GM19043 (cell line): ENCODE measurements at regions not wholly inside any gene's neighbourhood (a gene's known extent, or its start where the extent isn't known, plus 50 kb on each side); places are given as distances from the start of the nearest gene placed in this dataset.
"Not testable (repeated sequence)": the region's sequence is repeated elsewhere in the genome, so short reads cannot be mapped to it uniquely, and the experiment has no call there.

Experiments
- ATAC-seq: cut with Tn5 transposase; IDR thresholded peaks from one replicate; pipeline ENCODE4 v1.9.1; 2021; ENCODE audit warnings: low read depth; ENCODE audit not compliant: unreplicated experiment

DNA sequence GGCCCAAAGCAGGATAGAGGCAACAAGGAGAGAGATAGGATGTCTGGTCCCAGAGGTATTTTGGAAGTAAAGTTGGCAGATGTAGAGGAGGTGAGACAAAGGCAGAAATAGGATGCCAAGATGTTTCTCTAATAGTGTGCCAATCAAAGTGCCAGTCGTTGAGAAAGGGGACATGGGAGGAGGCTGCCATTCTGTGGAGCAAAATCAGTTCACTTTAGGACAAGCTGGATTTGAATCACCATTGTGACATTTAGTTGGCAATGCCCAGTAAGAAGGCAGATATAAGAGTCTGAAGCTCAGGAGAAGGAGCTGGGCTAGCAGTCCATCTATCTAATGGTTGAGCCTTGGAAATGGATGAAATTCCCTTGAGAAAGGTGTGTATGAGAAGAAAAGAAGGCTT, 53.8 kb downstream of the ADRB2 start:
- ATAC-seq = no peak

- no peak for ATAC-seq
These were observed 54.3 kb downstream of the ADRB2 start for GRCh38 chr5:148880696-148881095.

DNA sequence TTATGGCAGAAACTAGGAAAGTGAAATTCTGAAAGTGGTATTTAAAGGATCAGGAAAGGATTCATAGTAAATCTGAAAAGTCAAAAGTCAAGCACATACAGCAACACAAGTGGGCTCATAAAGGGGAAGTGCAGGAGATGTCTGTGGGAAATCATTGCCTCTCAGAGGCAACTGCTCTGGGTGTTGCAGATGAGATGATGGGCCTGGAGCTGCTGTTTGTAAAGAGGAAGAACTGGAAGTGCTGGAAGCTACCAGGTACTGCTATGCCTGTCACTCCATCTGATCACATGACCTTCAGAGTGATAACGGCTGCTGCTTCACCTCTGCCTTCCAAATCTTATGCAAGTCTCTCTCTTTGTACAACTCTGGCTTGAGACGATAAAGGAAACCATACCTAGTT, 55.9 kb downstream of the ADRB2 start:
- ATAC-seq = no peak

DNA sequence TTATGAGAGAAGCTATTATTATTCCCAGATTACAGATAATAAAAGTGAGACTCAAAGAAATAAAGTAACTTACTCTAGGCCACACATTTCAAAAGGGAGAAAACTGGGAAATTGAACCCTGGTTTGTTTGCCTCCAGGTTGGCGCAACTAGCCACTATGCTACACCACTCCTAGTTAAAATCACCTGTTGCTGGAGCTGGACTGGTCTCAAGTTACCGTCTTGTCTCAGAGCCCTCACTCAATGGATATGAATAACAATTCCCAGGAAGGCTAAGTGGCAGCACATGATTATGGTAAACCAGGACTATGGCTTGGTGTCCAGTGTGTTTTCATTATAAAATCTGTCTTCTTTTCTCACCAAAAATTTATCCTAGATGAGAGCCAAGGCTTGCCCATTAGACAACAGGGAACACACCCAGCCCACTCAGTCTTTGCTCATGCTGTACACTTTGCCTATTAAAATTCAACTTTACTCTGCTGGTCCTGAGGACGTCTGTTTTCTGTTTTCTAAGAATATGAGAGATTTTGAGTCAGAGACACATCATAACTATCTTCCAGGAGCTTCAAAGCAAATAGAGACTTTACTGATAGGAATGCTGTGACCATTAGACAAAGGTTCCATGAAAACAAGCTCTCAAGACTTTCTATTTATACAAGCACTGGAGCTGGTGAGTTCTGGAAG, 58.1 kb downstream of the ADRB2 start:
- ATAC-seq = no peak

- ATAC-seq = no peak
These were observed 60.9 kb downstream of the ADRB2 start for GRCh38 chr5:148887123-148887881.

GRCh38 chr5:148889936-148890335, 63.5 kb downstream of the ADRB2 start:
- not testable (repeated sequence) for ATAC-seq

- not testable (repeated sequence) for ATAC-seq
These were observed 69.0 kb downstream of the ADRB2 start for GRCh38 chr5:148895441-148895840.

DNA sequence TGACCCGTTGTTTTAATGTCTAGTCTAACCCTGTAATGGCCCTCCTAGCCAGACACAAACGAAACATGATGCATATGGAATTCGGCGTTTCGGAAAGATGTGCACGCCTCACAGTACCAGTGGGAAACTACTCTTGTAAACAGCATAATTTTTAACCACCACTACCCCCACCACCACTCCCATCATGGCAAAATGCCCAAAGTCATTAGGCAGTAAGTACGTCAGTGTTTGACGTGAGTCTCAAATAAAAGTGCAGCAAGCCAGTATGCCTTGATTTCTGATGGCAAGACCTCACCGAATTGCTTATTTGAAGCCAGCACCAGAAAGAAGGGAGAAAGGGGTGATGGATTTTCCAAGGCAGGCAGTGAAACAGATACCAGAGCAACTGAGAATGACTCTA, 71.4 kb downstream of the ADRB2 start:
- ATAC-seq = no peak

- ATAC-seq = no peak
These were observed 72.1 kb downstream of the ADRB2 start for GRCh38 chr5:148898413-148899075.

DNA sequence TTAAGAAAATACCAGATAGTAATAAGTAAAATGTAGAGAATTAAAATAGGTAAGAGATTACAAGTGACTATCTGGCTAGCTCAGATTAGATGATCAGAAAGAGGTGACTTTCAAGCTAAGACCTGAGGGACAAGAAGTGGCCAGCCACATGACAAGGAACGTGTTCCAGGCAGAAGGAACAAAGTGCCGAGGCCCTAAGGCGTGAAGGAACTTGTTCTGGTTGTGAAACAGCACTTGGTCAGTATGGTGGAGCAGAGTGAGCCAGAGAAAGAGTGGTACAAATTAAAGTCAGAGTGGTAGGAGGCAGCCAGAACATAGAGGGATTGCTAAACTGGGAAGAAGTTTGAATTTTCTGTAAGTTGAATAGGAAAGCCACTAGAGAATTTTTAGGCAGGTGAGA, 73.6 kb downstream of the ADRB2 start:
- ATAC-seq = no peak

- no peak for ATAC-seq
These were observed 76.1 kb downstream of the ADRB2 start for GRCh38 chr5:148902478-148902877.

DNA sequence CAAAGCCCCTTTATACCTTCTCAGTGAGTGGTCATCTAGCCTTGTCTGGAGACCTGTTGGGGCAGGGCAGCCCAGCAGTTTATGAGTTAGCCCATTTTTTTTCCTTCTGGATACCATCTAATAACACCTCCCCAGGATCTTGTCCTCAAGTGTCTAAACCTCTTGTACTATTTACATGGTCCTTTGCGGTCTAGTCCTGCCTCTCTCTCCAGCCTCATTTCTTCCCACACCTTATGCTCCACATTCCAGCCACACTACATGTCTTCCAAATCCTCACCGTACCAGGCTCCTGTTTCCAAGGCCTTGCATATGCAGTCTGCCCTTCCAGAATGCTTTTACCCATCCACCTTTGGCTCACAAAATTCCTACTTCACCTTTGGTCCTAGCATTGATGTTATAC, 77.2 kb downstream of the ADRB2 start:
- no peak for ATAC-seq

DNA sequence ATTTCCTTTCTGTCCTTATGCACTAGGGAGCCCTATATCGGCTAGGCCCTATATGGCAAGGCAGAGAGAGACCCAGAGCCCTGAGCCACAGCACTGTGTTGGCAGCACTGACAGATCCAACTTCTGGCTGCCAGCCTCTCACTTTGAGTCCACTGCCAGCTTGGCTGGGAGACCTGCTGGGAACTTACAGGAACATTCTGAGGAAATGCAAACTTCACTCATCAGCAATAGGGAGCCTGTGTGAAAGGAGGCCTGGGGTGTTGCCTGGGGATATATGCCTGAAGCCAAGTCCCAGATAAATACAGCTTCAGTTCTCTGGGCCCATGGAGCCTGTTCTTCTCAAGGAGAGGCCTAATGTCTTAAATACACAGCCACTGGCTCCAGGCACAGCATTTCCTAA, 78.0 kb downstream of the ADRB2 start:
- ATAC-seq = no peak

DNA sequence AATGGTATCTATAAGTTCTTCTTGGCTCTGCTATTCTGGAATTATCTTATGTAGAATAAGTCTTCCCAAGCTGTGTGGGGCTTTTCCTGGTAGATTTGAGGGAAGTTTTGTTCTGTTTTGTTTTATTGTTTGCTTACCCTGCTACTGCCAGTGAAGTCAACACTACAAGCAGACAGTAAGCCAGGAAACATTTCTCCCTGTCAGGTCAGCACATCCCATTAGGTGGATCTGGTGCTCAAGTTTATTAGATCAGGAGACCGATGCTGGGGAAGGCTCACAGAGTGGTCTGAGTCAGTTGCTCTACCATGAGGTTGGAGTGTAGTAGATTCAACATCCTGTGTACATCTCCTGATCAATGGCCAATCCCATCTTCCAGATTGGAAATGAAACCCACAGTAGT, 79.1 kb downstream of the ADRB2 start:
- no peak for ATAC-seq

GRCh38 chr5:148906968-148907367, 80.6 kb downstream of the ADRB2 start:
- no peak for ATAC-seq

DNA sequence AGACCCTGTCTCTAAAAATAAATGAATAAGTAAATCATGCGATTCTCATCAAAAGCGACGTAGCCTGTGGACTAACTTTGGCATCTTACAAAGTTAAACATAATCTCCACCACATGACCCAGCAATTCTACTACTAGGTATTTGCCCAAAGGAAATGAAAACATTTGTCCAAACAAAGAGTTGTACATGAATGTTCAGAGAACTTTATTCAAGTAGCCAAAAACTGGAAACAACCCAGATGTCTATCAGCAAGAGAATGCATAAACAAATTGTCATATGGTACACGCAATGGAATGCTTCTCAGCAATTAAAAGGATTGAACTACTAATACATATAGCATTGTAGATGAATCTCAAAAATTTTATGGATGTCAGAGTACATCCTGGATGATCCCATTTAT, 82.6 kb downstream of the ADRB2 start:
- ATAC-seq = no peak

DNA sequence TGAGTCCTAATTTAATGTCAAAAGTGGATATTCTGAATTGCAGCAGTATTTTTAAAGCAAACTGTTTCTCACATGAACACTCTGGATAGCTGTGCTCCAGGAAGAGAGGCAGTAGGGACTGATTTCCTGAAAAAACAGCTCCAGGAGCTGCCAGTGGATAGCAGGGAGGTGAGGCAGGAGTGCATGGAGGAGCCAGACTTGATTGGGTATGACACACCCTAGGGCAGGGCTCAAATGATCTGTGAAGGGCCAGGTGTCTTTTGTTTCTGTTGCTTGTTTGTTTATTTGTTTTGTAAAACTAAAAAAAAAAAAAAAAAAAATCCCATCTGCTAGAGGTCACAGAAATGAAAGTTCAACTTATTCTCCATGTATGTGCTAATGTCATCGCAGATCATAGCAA, 83.4 kb downstream of the ADRB2 start:
- no peak for ATAC-seq

GRCh38 chr5:148910216-148910615, 83.8 kb downstream of the ADRB2 start:
- no peak for ATAC-seq

- ATAC-seq = no peak
These were observed 84.4 kb downstream of the ADRB2 start for GRCh38 chr5:148910686-148911361.

GRCh38 chr5:148911386-148911785, 85.0 kb downstream of the ADRB2 start:
- ATAC-seq = no peak

DNA sequence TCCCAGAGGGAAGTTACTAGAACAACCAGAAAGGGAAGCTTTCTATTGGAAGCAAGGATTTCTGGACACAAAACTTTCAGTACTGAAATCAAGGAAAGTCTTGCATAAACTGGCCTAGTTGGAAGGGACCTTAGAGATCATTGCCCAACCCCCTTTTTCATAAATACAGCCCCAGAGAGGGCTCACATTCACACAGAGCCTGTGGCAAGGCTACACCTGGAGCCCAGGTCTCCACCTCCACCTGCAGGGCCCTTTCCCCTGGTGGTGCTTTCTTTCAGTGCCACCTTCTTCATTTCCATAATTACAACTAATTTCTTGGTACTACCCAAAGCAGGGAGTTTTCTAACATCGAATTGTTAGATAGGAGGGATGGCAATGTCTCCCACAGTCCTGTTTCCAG, 85.7 kb downstream of the ADRB2 start:
- no peak for ATAC-seq
